Fibroblast of lung (primary cell): ENCODE measurements at regions not wholly inside any gene's neighbourhood (a gene's known extent, or its start where the extent isn't known, plus 50 kb on each side); places are given as distances from the start of the nearest gene placed in this dataset.

Experiments
- CTCF ChIP-seq, 2 donors: IDR thresholded peaks in 1 of 2; conservative IDR thresholded peaks in 1 of 2; 1 replicate in 1 of 2; 2 replicates in 1 of 2; pipeline ENCODE4 v1.5.1; 2011 to 2012; ENCODE audit warnings: low read length in 2 of 2, control low read depth in 1 of 2, inconsistent platforms in 1 of 2, low read depth in 1 of 2, mild to moderate bottlenecking in 1 of 2
- EZH2 ChIP-seq: IDR thresholded peaks from 2 replicates; pipeline ENCODE4 v1.5.1; 2012; ENCODE audit warnings: low read length, control low read depth, mild to moderate bottlenecking; ENCODE audit errors: missing control alignments

- TF ChIP-seq CTCF (conservative IDR thresholded peaks at IDR 0.05 in 1 of 2, IDR thresholded peaks at IDR 0.05 in 1 of 2; ENCODE audit: low read depth in 1 of 2, low read length in 2 of 2) (no peak), EZH2 (no peak)
Measured at GRCh38 chr5:68066277-68066955, 149.1 kb upstream of the PIK3R1 start.
